Type B pancreatic cell (in vitro differentiated cells): ENCODE measurements at regions not wholly inside any gene's neighbourhood (a gene's known extent, or its start where the extent isn't known, plus 50 kb on each side); places are given as distances from the start of the nearest gene placed in this dataset.

ENCODE experiments used
- DNase-seq: peaks from one replicate; pipeline ENCODE4 v3.0.0; 2021; ENCODE audit warnings: mixed read lengths; ENCODE audit not compliant: unreplicated experiment; ENCODE audit errors: extremely low spot score
- H3K27ac Mint-ChIP-seq: 2 replicates; pipeline ENCODE4 v1.8.0; 2021; ENCODE audit warnings: mild to moderate bottlenecking, mixed read lengths
- H3K27me3 Mint-ChIP-seq: 2 replicates; pipeline ENCODE4 v1.8.0; 2021; ENCODE audit warnings: mixed read lengths
- H3K36me3 Mint-ChIP-seq: 2 replicates; pipeline ENCODE4 v1.8.0; 2021; ENCODE audit warnings: mixed read lengths
- H3K4me1 Mint-ChIP-seq: one replicate; pipeline ENCODE4 v1.8.0; 2021; ENCODE audit warnings: mixed read lengths; ENCODE audit not compliant: unreplicated experiment
- H3K4me3 Mint-ChIP-seq: 2 replicates; pipeline ENCODE4 v1.8.0; 2021; ENCODE audit warnings: mild to moderate bottlenecking, mixed read lengths
- H3K9me3 Mint-ChIP-seq: 2 replicates; pipeline ENCODE4 v1.8.0; 2021; ENCODE audit warnings: mixed read lengths
- TF ChIP-seq, protein P1 (sequence below): fragments of 200-600 bp; sonication (generic); conservative IDR thresholded peaks from 2 replicates; pipeline ENCODE4 v1.5.0; 2021; ENCODE audit warnings: antibody characterized with exemption, mild to moderate bottlenecking

GRCh38 chr3:83934192-83935021 lies 1024.4 kb upstream of the CADM2 start:
- Mint-ChIP-seq H3K27me3 (no peaks in the 10 kb centered on the region), H3K9me3 (peaks cover 20% of the 10 kb centered on the region), H3K36me3 (peaks cover 13% of the 10 kb centered on the region), H3K4me1 (peaks cover 12% of the 10 kb centered on the region), H3K4me3 (peak overlapping the region; percentile 54), H3K27ac (peak overlapping the region; percentile 99)
- no peak for DNase-seq
- TF ChIP-seq, protein P1, sequence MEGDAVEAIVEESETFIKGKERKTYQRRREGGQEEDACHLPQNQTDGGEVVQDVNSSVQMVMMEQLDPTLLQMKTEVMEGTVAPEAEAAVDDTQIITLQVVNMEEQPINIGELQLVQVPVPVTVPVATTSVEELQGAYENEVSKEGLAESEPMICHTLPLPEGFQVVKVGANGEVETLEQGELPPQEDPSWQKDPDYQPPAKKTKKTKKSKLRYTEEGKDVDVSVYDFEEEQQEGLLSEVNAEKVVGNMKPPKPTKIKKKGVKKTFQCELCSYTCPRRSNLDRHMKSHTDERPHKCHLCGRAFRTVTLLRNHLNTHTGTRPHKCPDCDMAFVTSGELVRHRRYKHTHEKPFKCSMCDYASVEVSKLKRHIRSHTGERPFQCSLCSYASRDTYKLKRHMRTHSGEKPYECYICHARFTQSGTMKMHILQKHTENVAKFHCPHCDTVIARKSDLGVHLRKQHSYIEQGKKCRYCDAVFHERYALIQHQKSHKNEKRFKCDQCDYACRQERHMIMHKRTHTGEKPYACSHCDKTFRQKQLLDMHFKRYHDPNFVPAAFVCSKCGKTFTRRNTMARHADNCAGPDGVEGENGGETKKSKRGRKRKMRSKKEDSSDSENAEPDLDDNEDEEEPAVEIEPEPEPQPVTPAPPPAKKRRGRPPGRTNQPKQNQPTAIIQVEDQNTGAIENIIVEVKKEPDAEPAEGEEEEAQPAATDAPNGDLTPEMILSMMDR: no peak

GRCh38 chr3:83938491-83938890 lies 1020.3 kb upstream of the CADM2 start:
- Mint-ChIP-seq H3K4me1 (peaks cover 12% of the 10 kb centered on the region), H3K27me3 (no peaks in the 10 kb centered on the region), H3K9me3 (peaks cover 15% of the 10 kb centered on the region), H3K36me3 (peaks cover 9% of the 10 kb centered on the region), H3K27ac (peak overlapping the region; percentile 7), H3K4me3 (no peak overlapping the region)
- no peak for DNase-seq
- TF ChIP-seq, protein P1: no peak

DNA sequence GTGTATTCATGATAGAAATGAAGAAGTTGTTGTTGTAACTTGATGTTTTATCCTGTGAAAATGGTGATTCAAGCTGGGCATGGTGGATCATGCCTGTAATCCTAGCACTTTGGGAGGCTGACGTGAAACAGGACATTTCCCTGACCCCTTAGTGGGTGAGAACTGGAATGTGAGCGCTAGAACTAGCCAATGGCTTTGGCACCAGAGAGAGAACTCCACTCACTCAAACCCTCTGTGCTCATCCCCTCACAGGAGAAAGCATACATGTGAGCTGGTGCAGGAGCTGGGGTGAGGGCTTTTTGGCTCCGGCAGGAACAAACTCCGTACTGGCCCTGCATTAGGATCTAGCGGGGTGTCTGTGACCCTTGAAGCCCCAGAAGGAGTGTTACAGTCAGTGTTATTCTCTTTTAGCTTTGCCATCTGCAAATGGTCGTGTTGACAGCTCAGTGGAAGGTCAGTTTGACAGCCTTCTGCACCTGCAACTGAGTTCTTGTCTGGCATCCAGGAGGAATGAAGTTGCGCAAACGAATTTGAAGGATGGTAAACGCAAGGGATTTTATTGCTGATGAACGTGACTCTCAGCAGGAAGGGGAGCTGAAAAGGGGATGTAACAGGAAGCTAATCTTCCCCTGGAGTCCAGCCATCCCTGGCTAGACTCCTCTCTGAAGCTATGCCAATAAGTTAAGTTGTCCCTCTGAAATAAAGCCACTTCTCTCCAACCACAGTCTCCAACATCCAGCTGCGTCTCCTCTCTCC lies 1016.6 kb upstream of the CADM2 start:
- no peaks in the 10 kb centered on the region for H3K4me1 Mint-ChIP-seq
- no peak overlapping the region for H3K4me3 Mint-ChIP-seq
- H3K9me3 Mint-ChIP-seq: no peaks in the 10 kb centered on the region
- H3K27ac Mint-ChIP-seq: no peak overlapping the region
- no peaks in the 10 kb centered on the region for H3K36me3 Mint-ChIP-seq
- DNase-seq: no peak
- H3K27me3 Mint-ChIP-seq: no peaks in the 10 kb centered on the region
- TF ChIP-seq, protein P1: no peak

- H3K27me3 Mint-ChIP-seq: no peaks in the 10 kb centered on the region
- H3K4me1 Mint-ChIP-seq: no peaks in the 10 kb centered on the region
- H3K36me3 Mint-ChIP-seq: no peaks in the 10 kb centered on the region
These were observed 1012.7 kb upstream of the CADM2 start for GRCh38 chr3:83946049-83946448.

GRCh38 chr3:83946554-83946953 lies 1012.2 kb upstream of the CADM2 start:
- no peaks in the 10 kb centered on the region for H3K36me3 Mint-ChIP-seq

More at GRCh38 chr3:83946049-83946448, 1012.7 kb upstream of the CADM2 start:
- H3K9me3 Mint-ChIP-seq: no peaks in the 10 kb centered on the region
- no peak overlapping the region for H3K27ac Mint-ChIP-seq
- no peak for DNase-seq
- TF ChIP-seq, protein P1: no peak
- no peak overlapping the region for H3K4me3 Mint-ChIP-seq

More at GRCh38 chr3:83946554-83946953, 1012.2 kb upstream of the CADM2 start:
- H3K4me1 Mint-ChIP-seq: no peaks in the 10 kb centered on the region
- TF ChIP-seq, protein P1: peak; percentile 38
- H3K27me3 Mint-ChIP-seq: no peaks in the 10 kb centered on the region
- H3K9me3 Mint-ChIP-seq: no peaks in the 10 kb centered on the region
- no peak for DNase-seq
- no peak overlapping the region for H3K4me3 Mint-ChIP-seq
- no peak overlapping the region for H3K27ac Mint-ChIP-seq
